Central memory CD8-positive, alpha-beta T cell (primary cell): ENCODE measurements at regions not wholly inside any gene's neighbourhood (a gene's known extent, or its start where the extent isn't known, plus 50 kb on each side); places are given as distances from the start of the nearest gene placed in this dataset.

ENCODE experiments used
- ATAC-seq: fragments of 150-1000 bp; cut with Tn5 transposase; replicated peaks from 2 replicates; pipeline ENCODE4 v1.10.0; 2022; ENCODE audit warnings: mild to moderate bottlenecking, moderate FRiP score, moderate number of reproducible peaks; ENCODE audit not compliant: poor library complexity, severe bottlenecking; ENCODE audit errors: extremely low read depth
- DNase-seq, 2 donors: peaks; one replicate each; pipeline ENCODE4 v3.0.0; 2021; ENCODE audit warnings: low spot score in 2 of 2
- H3K27ac Mint-ChIP-seq: one replicate; pipeline ENCODE4 v1.8.0; 2022; ENCODE audit warnings: low read depth, mild to moderate bottlenecking, moderate library complexity, mixed read lengths
- H3K27me3 Mint-ChIP-seq: one replicate; pipeline ENCODE4 v1.8.0; 2022; ENCODE audit warnings: mixed read lengths
- H3K36me3 Mint-ChIP-seq: one replicate; pipeline ENCODE4 v1.8.0; 2022; ENCODE audit warnings: mild to moderate bottlenecking, moderate library complexity, mixed read lengths; ENCODE audit not compliant: insufficient read depth
- H3K4me1 Mint-ChIP-seq: one replicate; pipeline ENCODE4 v1.8.0; 2022; ENCODE audit warnings: mixed read lengths
- H3K4me3 Mint-ChIP-seq: one replicate; pipeline ENCODE4 v1.8.0; 2022; ENCODE audit warnings: mild to moderate bottlenecking, moderate library complexity, mixed read lengths
- H3K9me3 Mint-ChIP-seq: one replicate; pipeline ENCODE4 v1.8.0; 2022; ENCODE audit warnings: mixed read lengths

GRCh38 chr5:143870362-143870761, 58.4 kb downstream of the HMHB1 start:
- DNase-seq (no peak), ATAC-seq (no peak)
- no peaks in the 10 kb centered on the region for H3K9me3 Mint-ChIP-seq
- peaks cover 9% of the 10 kb centered on the region for H3K27me3 Mint-ChIP-seq
- no peaks in the 10 kb centered on the region for H3K4me1 Mint-ChIP-seq
- no peak overlapping the region for H3K27ac Mint-ChIP-seq
- H3K4me3 Mint-ChIP-seq = no peak overlapping the region
- H3K36me3 Mint-ChIP-seq = no peaks in the 10 kb centered on the region

DNA sequence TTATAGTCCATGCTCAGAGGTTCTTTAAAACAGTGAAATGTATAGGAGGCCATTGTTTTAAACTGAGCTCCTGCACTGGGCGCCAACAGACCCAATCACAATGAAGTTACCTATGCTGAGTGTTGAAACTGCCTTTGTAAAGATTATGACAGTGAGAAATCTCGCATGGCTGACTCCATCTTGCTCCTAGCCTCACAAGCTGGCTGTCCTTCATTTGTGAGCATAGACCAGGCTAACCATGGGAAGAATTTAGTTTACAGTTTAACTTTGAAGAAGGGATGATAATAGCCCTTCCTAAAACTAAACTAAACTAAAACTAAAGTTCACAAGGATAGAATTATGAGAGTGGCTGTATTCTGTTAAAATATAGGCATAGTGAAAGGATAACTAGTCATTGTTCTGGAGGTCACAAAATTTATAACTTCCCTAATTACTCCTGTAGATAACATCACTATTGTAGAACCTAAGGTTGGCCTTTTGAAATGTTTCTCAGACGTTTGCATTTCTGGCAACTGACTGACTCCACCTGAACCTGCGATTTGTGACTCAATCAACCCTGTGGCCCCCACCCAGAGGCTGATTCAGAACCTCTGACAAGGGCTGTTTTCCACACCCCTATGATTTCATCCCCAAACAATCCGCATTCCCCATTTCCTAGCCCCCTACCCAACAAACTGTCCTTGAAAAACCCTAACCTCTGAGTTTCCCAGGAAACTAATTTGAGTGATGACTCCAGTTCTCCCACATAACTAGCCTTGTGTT, 59.1 kb downstream of the HMHB1 start:
- ATAC-seq (no peak), DNase-seq (no peak)
- Mint-ChIP-seq H3K9me3 (no peaks in the 10 kb centered on the region), H3K36me3 (no peaks in the 10 kb centered on the region), H3K4me1 (no peaks in the 10 kb centered on the region), H3K4me3 (no peak overlapping the region), H3K27me3 (peaks cover 9% of the 10 kb centered on the region), H3K27ac (no peak overlapping the region)

GRCh38 chr5:143871672-143872071, 59.7 kb downstream of the HMHB1 start:
- H3K9me3 Mint-ChIP-seq = no peaks in the 10 kb centered on the region
- DNase-seq (no peak), ATAC-seq (no peak)
- peaks cover 9% of the 10 kb centered on the region for H3K27me3 Mint-ChIP-seq
- no peaks in the 10 kb centered on the region for H3K36me3 Mint-ChIP-seq
- no peaks in the 10 kb centered on the region for H3K4me1 Mint-ChIP-seq
- H3K27ac Mint-ChIP-seq = no peak overlapping the region
- no peak overlapping the region for H3K4me3 Mint-ChIP-seq

- DNase-seq (no peak), ATAC-seq (no peak)
- H3K36me3 Mint-ChIP-seq = no peaks in the 10 kb centered on the region
Observed at GRCh38 chr5:143874312-143874711, 62.4 kb downstream of the HMHB1 start.

GRCh38 chr5:143877196-143877595, 65.2 kb downstream of the HMHB1 start:
- H3K36me3 Mint-ChIP-seq = no peaks in the 10 kb centered on the region
- peaks cover 12% of the 10 kb centered on the region for H3K27me3 Mint-ChIP-seq
- H3K27ac Mint-ChIP-seq = no peak overlapping the region

More at GRCh38 chr5:143874312-143874711, 62.4 kb downstream of the HMHB1 start:
- no peak overlapping the region for H3K27ac Mint-ChIP-seq
- no peaks in the 10 kb centered on the region for H3K27me3 Mint-ChIP-seq
- H3K4me3 Mint-ChIP-seq = no peak overlapping the region
- H3K9me3 Mint-ChIP-seq = no peaks in the 10 kb centered on the region
- no peaks in the 10 kb centered on the region for H3K4me1 Mint-ChIP-seq

DNA sequence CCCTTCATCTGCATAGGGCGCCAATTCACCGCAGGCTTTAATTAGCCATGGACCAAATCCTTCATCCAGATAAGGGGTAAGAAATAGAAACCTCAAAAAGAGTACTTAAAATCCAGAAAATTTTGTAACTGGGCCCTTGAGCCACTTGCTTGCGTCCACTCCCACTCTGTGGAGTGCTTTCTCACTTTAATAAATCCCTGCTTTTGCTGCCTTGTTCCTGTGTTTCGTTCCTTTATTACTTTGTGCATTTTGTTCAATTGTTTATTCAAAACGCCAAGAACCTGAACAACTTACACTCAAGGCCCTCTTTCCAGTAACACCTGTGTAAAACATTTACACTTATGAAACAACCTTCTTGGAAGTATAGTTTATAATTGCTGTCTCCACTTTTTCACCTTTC, 66.5 kb downstream of the HMHB1 start:
- Mint-ChIP-seq H3K27ac (no peak overlapping the region), H3K36me3 (no peaks in the 10 kb centered on the region), H3K27me3 (peaks cover 12% of the 10 kb centered on the region), H3K4me1 (no peaks in the 10 kb centered on the region), H3K4me3 (no peak overlapping the region), H3K9me3 (no peaks in the 10 kb centered on the region)
- ATAC-seq (no peak), DNase-seq (no peak)

More at GRCh38 chr5:143877196-143877595, 65.2 kb downstream of the HMHB1 start:
- ATAC-seq (no peak), DNase-seq (no peak)
- H3K4me3 Mint-ChIP-seq = no peak overlapping the region
- no peaks in the 10 kb centered on the region for H3K4me1 Mint-ChIP-seq
- no peaks in the 10 kb centered on the region for H3K9me3 Mint-ChIP-seq

DNA sequence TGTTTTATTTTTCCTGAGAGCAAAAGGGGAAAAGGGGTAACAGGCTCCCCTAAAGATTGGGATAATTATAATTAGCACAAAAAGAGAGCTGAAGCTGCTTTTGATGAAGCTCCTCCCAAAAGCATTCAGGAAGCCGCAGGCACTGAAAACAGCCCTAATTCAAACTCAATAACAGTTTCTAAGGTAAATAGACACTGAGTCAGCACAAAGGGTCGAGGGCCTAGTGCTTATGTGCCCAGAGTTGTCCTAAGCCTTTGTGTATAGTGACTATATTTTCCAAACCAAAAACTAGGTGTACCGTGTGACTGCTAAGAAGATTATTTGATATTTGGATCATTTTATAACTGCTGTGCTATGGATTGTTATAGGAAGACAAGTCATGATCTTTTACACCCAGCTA, 67.7 kb downstream of the HMHB1 start:
- no peaks in the 10 kb centered on the region for H3K9me3 Mint-ChIP-seq
- H3K27me3 Mint-ChIP-seq = peaks cover 12% of the 10 kb centered on the region
- H3K4me1 Mint-ChIP-seq = no peaks in the 10 kb centered on the region
- no peak for DNase-seq
- ATAC-seq = no peak
- H3K36me3 Mint-ChIP-seq = no peaks in the 10 kb centered on the region
- no peak overlapping the region for H3K27ac Mint-ChIP-seq
- no peak overlapping the region for H3K4me3 Mint-ChIP-seq

GRCh38 chr5:143880178-143880577, 68.2 kb downstream of the HMHB1 start:
- DNase-seq (no peak), ATAC-seq (no peak)
- H3K9me3 Mint-ChIP-seq = no peaks in the 10 kb centered on the region
- peaks cover 12% of the 10 kb centered on the region for H3K27me3 Mint-ChIP-seq
- no peak overlapping the region for H3K27ac Mint-ChIP-seq
- H3K36me3 Mint-ChIP-seq = no peaks in the 10 kb centered on the region
- no peaks in the 10 kb centered on the region for H3K4me1 Mint-ChIP-seq
- no peak overlapping the region for H3K4me3 Mint-ChIP-seq

DNA sequence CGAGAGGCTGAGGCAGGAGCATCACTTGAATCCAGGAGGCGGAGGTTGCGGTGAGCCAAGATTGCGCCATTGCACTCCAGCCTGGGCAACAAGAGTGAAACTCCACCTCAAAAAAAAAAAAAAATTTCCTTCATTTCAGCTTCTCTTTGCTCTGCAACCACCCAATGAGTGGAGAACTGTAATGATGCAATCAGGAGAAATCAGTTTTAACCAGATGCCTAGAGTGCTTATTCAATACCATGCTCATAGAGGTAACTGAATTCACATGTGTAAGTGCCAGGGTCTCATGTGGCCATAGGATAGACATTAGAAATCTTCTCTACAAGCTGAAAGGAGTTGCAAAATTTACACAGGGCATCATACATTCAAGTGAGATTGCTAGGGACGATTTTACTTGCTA, 70.6 kb downstream of the HMHB1 start:
- Mint-ChIP-seq H3K27ac (no peak overlapping the region), H3K27me3 (peaks cover 17% of the 10 kb centered on the region), H3K9me3 (no peaks in the 10 kb centered on the region), H3K4me3 (no peak overlapping the region), H3K36me3 (no peaks in the 10 kb centered on the region), H3K4me1 (no peaks in the 10 kb centered on the region)
- no peak for ATAC-seq
- DNase-seq = no peak

DNA sequence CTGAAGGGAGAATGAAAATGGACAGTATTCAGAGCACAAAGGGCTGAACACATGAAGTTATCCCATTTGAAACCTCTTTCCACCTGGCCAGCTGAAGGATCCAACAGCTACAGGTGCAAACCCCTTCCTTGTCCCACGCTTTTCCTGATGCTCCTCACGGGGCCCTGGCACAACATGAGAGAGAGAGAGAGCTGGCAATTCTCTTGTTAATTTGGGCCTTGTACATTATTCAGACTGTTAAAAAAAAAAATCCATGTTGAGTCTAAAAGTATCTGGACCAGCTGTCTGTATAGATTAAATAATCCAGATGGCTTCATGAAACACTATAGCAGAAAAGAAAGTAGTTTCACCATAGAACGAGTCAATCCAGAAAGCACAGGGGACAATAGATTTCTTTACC, 74.1 kb downstream of the HMHB1 start:
- no peak for ATAC-seq
- Mint-ChIP-seq H3K27ac (no peak overlapping the region), H3K9me3 (no peaks in the 10 kb centered on the region), H3K4me1 (no peaks in the 10 kb centered on the region), H3K27me3 (peaks cover 44% of the 10 kb centered on the region), H3K36me3 (no peaks in the 10 kb centered on the region), H3K4me3 (no peak overlapping the region)
- DNase-seq = no peak

DNA sequence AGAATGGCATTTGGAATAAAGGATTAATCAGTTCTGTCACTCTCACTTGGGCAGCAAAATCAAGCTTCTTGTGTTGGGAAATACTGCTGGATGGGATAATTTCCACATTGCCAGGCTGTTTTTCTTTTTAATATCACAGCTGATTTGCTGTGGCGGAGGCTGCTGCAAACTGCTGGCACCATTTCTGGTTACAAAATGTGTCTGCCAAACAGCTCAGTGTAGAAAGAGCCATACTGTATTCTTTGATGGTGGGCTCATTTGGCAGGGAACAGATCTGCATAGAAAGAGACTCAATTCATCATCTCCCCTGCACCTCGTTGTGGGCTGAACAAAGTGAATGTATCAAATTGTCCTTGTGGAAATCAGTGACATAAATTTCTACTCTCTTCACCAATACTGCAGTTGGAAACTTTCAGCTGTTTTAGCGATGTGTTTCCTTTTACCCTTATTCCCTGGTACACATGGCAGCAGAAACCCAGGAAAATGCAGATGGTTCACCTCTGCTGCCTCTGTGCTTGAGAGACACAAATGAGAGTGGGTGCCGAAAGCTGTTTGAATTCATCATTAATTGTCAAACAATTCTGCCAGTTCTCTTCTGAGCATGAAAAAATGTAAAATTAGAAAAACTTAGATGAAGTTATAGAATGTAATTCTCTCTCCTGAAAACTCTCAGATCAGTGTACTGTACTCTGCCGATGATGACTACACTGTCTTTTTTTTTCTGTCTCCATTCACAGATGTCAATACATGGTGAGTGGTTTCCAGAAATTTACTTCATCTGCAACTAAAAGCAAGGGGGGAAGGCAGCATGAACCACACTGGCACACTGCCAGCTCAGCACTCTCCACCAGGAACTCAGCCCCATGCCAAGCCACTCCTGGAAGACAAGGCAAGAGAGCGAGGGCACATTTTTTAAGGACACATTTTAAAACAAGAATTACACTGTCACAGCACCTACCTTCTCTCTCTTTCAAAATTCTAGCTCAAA, 75.0 kb downstream of the HMHB1 start:
- no peak overlapping the region for H3K4me3 Mint-ChIP-seq
- H3K9me3 Mint-ChIP-seq = no peaks in the 10 kb centered on the region
- no peaks in the 10 kb centered on the region for H3K4me1 Mint-ChIP-seq
- DNase-seq (no peak), ATAC-seq (no peak)
- no peaks in the 10 kb centered on the region for H3K36me3 Mint-ChIP-seq
- H3K27ac Mint-ChIP-seq = no peak overlapping the region
- peaks cover 44% of the 10 kb centered on the region for H3K27me3 Mint-ChIP-seq

- Mint-ChIP-seq H3K36me3 (no peaks in the 10 kb centered on the region), H3K27ac (no peak overlapping the region), H3K9me3 (no peaks in the 10 kb centered on the region), H3K4me1 (no peaks in the 10 kb centered on the region), H3K27me3 (peaks cover 51% of the 10 kb centered on the region), H3K4me3 (no peak overlapping the region)
- DNase-seq = no peak
- no peak for ATAC-seq
Observed at GRCh38 chr5:143887903-143888665, 76.1 kb downstream of the HMHB1 start.
